Parathyroid adenoma (tissue), 2 donors: ENCODE measurements at regions not wholly inside any gene's neighbourhood (a gene's known extent, or its start where the extent isn't known, plus 50 kb on each side); places are given as distances from the start of the nearest gene placed in this dataset.

ENCODE experiments used
- H2AFZ ChIP-seq: fragments of 300-600 bp; sonication (generic); one replicate; pipeline ENCODE4 v1.7.0; 2017; ENCODE audit warnings: antibody characterized with exemption, mild to moderate bottlenecking
- H3K27ac ChIP-seq: fragments of 300-600 bp; sonication (generic); one replicate; pipeline ENCODE4 v1.7.0; 2017
- H3K27me3 ChIP-seq: fragments of 300-600 bp; sonication (generic); one replicate; pipeline ENCODE4 v1.7.0; 2017; ENCODE audit warnings: low read length; ENCODE audit not compliant: control insufficient read depth, insufficient read depth
- H3K36me3 ChIP-seq: fragments of 300-600 bp; sonication (generic); one replicate; pipeline ENCODE4 v1.7.0; 2017; ENCODE audit warnings: low read length; ENCODE audit not compliant: control insufficient read depth, insufficient read depth
- H3K4me1 ChIP-seq: fragments of 300-600 bp; sonication (generic); one replicate; pipeline ENCODE4 v1.7.0; 2017; ENCODE audit warnings: control low read depth
- H3K4me2 ChIP-seq: fragments of 300-600 bp; sonication (generic); one replicate; pipeline ENCODE4 v1.7.0; 2017; ENCODE audit warnings: low read length
- H3K4me3 ChIP-seq: fragments of 300-600 bp; sonication (generic); one replicate; pipeline ENCODE4 v1.7.0; 2017; ENCODE audit warnings: low read depth, low read length
- H3K79me2 ChIP-seq: fragments of 300-600 bp; sonication (generic); one replicate; pipeline ENCODE4 v1.7.0; 2017; ENCODE audit warnings: control low read depth
- H3K9ac ChIP-seq: fragments of 300-600 bp; sonication (generic); one replicate; pipeline ENCODE4 v1.7.0; 2017; ENCODE audit warnings: mild to moderate bottlenecking
- H3K9me3 ChIP-seq: fragments of 300-600 bp; sonication (generic); one replicate; pipeline ENCODE4 v1.7.0; 2017; ENCODE audit warnings: low read length; ENCODE audit not compliant: control insufficient read depth
- CTCF ChIP-seq: fragments of 300-600 bp; sonication (generic); IDR thresholded peaks from one replicate; pipeline ENCODE4 v1.7.0; 2017; ENCODE audit warnings: antibody characterized with exemption, mild to moderate bottlenecking
- donor health status: primary hyperparathyroidism.

GRCh38 chr4:54526560-54526959, 131.2 kb upstream of the KIT start:
- no peaks in the 10 kb centered on the region for H3K4me1 ChIP-seq
- H3K79me2 ChIP-seq = no peaks in the 10 kb centered on the region
- no peak for TF ChIP-seq CTCF

GRCh38 chr4:54527532-54527931, 130.2 kb upstream of the KIT start:
- Histone ChIP-seq H3K4me3 (no peak overlapping the region), H3K79me2 (no peaks in the 10 kb centered on the region), H2AFZ (no peak overlapping the region), H3K9ac (no peak overlapping the region), H3K4me2 (no peak overlapping the region), H3K27ac (no peak overlapping the region), H3K4me1 (no peaks in the 10 kb centered on the region), H3K36me3 (no peaks in the 10 kb centered on the region), H3K27me3 (no peaks in the 10 kb centered on the region), H3K9me3 (no peaks in the 10 kb centered on the region)
- no peak for TF ChIP-seq CTCF

More at GRCh38 chr4:54526560-54526959, 131.2 kb upstream of the KIT start:
- H3K27me3 ChIP-seq = no peaks in the 10 kb centered on the region
- no peak overlapping the region for H3K4me2 ChIP-seq
- no peak overlapping the region for H3K9ac ChIP-seq
- H3K9me3 ChIP-seq = no peaks in the 10 kb centered on the region
- no peak overlapping the region for H2AFZ ChIP-seq
- no peak overlapping the region for H3K4me3 ChIP-seq
- H3K27ac ChIP-seq = no peak overlapping the region
- H3K36me3 ChIP-seq = no peaks in the 10 kb centered on the region

GRCh38 chr4:54539500-54540029, 118.2 kb upstream of the KIT start:
- Histone ChIP-seq H3K4me3 (no peak overlapping the region), H3K4me1 (no peaks in the 10 kb centered on the region), H3K9ac (no peak overlapping the region), H3K4me2 (peak overlapping the region; percentile 68), H3K36me3 (no peaks in the 10 kb centered on the region), H2AFZ (peak overlapping the region; percentile 75), H3K79me2 (no peaks in the 10 kb centered on the region), H3K27ac (no peak overlapping the region), H3K9me3 (no peaks in the 10 kb centered on the region), H3K27me3 (no peaks in the 10 kb centered on the region)
- TF ChIP-seq CTCF = no peak

GRCh38 chr4:54540931-54541330, 116.8 kb upstream of the KIT start:
- Histone ChIP-seq H3K4me3 (no peak overlapping the region), H3K27ac (no peak overlapping the region), H3K36me3 (no peaks in the 10 kb centered on the region), H3K4me1 (no peaks in the 10 kb centered on the region), H3K27me3 (no peaks in the 10 kb centered on the region), H3K9me3 (no peaks in the 10 kb centered on the region), H3K9ac (no peak overlapping the region), H3K79me2 (no peaks in the 10 kb centered on the region), H2AFZ (no peak overlapping the region), H3K4me2 (no peak overlapping the region)
- TF ChIP-seq CTCF = no peak

GRCh38 chr4:54541426-54542118, 116.2 kb upstream of the KIT start:
- Histone ChIP-seq H3K36me3 (no peaks in the 10 kb centered on the region), H3K9ac (no peak overlapping the region), H3K4me1 (no peaks in the 10 kb centered on the region), H3K79me2 (no peaks in the 10 kb centered on the region), H3K4me3 (no peak overlapping the region), H3K27me3 (no peaks in the 10 kb centered on the region), H3K27ac (no peak overlapping the region), H2AFZ (no peak overlapping the region), H3K9me3 (no peaks in the 10 kb centered on the region), H3K4me2 (no peak overlapping the region)
- no peak for TF ChIP-seq CTCF
